HG03442 (cell line): ENCODE measurements at regions not wholly inside any gene's neighbourhood (a gene's known extent, or its start where the extent isn't known, plus 50 kb on each side); places are given as distances from the start of the nearest gene placed in this dataset.

Experiments
- ATAC-seq: cut with Tn5 transposase; IDR thresholded peaks from one replicate; pipeline ENCODE4 v1.9.1; 2021; ENCODE audit warnings: mild to moderate bottlenecking, moderate library complexity; ENCODE audit not compliant: unreplicated experiment

GRCh38 chr10:58995058-58995596 lies 181.3 kb upstream of the PHYHIPL start:
- no peak for ATAC-seq

- ATAC-seq = peak; percentile 41
These were observed 180.4 kb upstream of the PHYHIPL start for GRCh38 chr10:58996063-58996462.

DNA sequence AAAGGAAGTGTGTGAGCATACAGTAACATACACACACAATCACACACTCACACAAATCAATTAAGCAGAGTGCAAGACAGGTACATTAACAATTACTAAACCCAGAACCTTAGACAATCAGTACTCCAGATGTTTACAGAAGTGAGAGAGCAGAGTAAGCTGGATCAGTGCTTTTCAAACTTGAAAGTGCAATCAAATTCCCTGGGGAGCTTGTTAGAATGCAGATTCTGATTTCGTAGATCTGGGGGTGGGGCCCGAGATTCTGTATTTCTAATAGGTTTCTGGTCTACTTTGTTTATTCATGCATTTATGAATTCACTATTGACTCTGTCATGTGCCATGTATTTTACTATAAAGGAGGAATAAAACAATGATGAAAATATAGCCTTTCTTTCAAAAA lies 179.6 kb upstream of the PHYHIPL start:
- ATAC-seq = no peak

- no peak for ATAC-seq
These were observed 177.3 kb upstream of the PHYHIPL start for GRCh38 chr10:58998924-58999713.

DNA sequence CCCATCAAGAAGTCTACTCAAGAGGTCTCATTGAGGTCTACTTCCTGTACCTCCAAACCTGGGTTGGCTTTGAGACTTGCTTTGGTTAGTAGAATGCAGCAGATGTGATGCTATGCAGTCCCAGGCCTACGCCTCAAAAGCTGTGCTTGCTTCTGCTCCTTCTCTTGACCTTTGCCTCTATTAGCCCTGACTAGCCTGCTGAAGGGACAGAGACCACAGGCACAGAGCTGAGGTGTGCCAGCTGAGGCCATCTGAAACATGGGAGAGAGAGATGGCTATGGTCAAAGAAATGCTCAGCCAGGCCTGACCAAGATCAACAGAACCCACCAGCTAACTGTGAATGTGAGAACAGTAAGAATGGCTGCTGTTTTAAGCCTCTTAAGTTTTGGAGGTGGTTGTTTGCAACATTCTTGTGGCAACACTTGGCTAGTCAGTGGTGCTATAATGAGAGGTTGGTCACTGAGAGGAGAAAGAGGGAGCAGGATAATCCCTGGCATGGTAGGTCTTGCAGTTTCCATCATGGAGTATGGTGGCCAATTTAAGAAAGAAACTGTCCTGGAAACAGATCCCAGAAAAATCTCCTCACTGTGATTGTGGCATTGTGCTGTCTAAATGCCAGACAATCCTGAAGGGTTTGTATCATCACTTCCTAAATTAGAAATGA lies 176.1 kb upstream of the PHYHIPL start:
- ATAC-seq = no peak

- no peak for ATAC-seq
These were observed 174.4 kb upstream of the PHYHIPL start for GRCh38 chr10:59002011-59002410.

DNA sequence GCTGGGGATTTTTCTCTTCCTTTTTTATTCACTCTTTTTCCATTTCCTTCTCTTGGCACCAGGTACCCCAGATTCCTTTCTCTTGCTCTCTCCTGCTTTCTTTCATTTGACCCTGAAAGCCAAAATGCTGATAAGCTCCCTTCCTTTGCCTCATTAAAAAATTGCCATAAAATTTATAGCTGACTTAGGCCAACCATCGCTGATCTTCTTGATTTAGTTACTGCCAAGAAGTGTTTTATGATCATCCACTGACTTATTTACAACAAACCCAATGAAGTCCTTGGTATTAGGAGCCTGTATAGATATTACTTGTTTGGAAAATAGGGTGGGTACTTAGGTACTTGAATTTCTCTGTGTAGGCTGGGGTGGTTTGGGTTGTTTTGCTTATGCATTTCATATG lies 173.2 kb upstream of the PHYHIPL start:
- ATAC-seq = no peak

- ATAC-seq = no peak
These were observed 172.1 kb upstream of the PHYHIPL start for GRCh38 chr10:59004392-59004791.

DNA sequence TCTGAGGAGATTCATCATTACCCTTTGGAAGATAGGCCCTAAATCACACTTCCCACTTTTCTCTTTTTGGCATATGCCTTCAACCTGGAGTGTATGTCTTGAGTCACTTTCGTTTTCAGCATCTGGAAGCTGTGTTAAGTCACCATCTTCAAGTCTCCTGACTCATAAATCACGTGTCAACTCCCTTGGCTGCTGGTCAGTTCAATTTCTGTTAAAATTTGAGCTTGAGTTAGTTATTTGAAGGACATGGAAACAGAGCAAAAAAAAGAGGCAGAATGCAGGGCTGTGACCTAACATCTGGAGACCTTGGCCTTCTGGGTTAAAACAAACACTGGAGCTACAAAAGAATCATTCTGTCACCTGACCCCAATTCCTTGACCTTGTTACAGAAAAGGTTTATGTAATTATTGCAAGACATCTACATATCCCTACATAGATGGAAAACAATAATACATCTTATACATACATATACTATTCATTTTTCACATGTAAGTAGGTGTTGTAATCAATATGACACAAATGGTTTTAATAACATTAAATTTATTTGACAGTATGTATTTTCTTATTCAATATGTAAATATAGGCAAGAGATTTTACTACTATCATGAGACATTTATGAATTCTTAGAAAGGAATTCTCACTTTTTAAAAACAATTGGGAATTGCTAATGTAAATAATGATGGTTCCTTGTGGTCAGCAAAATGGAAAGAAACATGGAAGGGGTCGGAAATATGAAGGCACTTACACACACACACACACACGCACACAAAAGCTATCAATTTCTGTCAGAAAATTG lies 169.7 kb upstream of the PHYHIPL start:
- no peak for ATAC-seq

- no peak for ATAC-seq
These were observed 169.0 kb upstream of the PHYHIPL start for GRCh38 chr10:59007307-59008025.

GRCh38 chr10:59008452-59008851 lies 168.0 kb upstream of the PHYHIPL start:
- ATAC-seq = no peak

DNA sequence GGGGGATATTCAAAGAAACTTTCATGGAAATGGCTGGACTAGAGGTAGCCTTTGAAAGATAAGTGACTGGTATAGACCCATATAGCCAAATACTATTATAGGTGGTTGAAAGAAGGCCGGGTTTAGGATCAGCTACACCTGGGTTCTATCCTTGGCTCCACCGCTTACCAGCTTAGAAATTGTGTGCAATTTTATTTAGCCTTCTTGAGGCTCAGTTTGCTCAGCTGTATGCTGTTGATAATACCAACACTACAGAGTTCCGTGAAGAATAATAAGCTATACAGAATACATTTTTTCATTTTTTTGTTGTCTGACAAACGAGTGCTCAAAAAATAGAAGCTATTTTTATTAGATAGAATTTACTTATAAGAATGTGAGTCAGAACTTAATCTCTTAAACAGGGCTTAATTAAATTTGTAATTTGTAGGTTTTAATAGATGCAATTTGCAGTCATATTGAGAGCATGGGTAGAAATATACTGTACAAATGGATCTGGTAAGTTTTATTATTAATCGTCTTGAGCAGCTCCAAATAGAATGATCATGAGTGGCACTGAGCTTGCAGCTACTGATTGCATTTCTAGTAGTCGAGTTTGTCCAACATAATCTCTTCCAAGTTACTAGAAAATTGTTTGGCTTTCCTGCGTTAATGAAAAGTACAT lies 164.3 kb upstream of the PHYHIPL start:
- no peak for ATAC-seq

DNA sequence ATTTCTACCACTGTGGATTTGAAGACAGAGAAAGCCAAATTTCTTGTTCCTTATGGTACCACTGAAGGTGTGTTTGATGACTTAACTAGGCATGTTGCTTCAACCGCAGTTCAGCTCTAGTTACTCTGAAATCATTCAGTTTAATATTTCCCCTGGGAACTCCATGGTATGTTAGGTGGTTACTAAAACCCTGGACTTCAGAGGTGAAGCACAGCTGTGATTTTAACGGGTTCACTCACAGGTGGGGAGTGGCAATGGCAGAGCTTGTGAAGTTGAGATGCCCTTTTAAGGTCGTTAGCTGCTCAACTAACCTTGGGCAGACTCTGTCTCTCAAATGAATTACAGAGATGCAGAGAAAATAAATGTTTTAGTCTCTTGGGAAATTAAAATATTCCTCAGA lies 163.6 kb upstream of the PHYHIPL start:
- no peak for ATAC-seq

DNA sequence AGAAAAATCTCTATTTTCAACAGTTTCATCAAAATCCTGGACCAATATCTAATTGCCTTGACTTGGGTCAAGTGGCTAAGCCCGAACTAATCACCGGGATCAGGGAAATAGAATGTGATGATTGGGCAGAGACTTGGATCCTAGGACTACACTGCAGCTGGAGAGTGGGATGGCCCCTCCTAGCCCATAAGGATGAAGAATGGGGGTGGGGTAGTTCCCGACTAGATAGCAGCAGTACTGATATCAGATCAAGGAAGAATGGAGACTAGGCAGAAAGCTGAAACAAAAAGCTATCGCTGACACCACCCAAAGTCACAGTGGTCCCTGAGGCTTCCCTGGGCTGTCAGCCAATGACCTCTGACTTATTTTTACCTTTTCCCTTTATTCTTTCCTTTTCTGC lies 160.4 kb upstream of the PHYHIPL start:
- no peak for ATAC-seq

- no peak for ATAC-seq
These were observed 157.5 kb upstream of the PHYHIPL start for GRCh38 chr10:59018977-59019376.

DNA sequence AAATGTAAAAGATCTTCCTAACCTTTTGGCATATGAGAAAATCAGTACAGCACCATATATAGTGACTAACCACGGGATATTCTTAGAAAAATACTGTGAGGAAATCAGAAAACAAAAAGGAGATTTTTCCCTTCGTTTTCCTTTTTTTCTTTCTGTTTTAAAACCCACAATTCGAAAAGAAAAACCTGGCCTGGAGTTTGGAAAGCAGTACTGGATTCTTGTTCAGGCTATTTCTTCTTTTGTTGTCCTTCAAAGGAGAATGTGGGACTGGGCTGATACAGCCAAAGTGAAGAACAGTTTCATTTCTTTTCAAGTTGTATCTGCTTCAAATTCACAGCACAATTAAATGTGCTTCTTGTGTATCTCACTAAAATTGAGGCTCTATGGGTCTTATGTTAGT lies 156.8 kb upstream of the PHYHIPL start:
- no peak for ATAC-seq

- no peak for ATAC-seq
These were observed 155.9 kb upstream of the PHYHIPL start for GRCh38 chr10:59020502-59020901.

DNA sequence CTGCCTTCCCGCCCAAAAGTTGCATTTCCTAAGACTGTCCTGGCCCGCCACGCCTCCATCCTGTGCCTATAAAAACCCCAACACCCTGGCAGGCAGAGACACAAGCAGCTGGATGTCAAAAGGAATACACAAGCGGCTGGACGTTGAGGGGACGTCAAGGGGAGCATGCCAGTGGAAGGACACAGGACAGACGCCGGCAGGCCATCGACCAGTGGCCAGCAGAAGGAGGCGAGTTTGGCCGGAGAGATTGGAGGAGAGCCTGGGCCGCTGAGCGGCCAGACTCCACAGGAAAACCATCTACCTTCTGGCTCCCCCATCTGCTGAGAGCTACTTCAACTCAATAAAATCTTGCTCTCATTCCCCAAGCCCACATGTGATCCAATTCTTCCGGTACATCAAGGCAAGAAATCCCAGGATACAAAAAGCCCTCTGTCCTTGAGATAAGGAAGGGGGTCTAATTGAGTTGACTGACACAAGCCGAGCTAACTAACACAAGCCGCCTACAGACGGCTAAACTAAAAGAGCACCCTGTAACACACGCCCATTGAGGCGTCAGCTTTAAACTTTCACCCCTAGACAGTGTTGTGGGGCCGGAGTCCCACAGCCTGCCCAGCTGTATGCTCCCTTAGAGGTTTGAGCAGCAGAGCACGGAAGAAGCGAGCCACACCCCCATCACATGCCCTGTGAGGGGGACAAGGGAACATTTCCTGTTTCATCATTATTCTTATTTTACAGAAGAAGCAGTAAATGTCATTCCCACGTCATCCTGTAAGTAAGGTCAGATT lies 150.3 kb upstream of the PHYHIPL start:
- ATAC-seq = no peak

DNA sequence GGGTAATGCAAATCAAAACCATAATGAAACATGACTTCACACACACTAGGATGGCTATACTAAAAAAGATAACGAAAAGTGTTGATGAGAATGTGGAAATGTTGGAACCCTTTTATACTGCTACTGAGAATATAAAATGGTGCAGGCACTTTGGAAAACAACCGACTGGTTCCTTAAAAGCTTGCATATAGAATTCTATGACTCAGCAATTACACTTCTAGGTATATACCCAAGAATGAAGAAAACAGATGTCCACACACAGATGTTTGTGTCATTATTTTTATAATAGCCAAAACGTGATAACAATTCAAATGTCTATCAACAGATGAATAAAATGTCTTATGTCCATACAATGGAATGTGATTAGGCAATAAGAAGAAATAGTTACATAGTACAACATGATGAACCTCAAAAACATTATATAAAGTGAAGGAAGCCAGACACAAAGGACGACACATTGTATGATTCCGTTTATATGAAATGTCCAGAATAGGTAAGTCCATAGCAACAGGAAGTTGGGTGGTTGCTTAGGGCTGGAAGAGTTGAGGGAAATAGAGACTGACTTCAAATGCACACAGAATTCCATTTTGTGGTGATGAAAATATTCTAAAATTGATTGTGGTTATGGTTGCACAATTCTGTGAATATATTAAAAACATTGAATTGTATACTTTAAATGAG lies 148.3 kb upstream of the PHYHIPL start:
- ATAC-seq = no peak
